A673 (cell line): ENCODE measurements at regions not wholly inside any gene's neighbourhood (a gene's known extent, or its start where the extent isn't known, plus 50 kb on each side); places are given as distances from the start of the nearest gene placed in this dataset.

ENCODE experiments used
- BruUV-seq: library from RNA; stranded (reverse); fragments of 400-500 nt; replicated peaks from 2 replicates; lab custom pipeline; 2021; lab: Mats Ljungman, UMichigan
- CTCF ChIA-PET: fragments of 300-600 bp; sonication (Branson Sonifier 250); formaldehyde crosslinking; loops from one replicate; lab custom pipeline; 2022; ENCODE audit warnings: antibody characterized with exemption; lab: Charles Lee
- POLR2A ChIA-PET: fragments of 300-600 bp; sonication (Branson Sonifier 250); formaldehyde crosslinking; loops from one replicate; lab custom pipeline; 2022; ENCODE audit warnings: antibody characterized with exemption; ENCODE audit not compliant: low non-redundant PET; lab: Charles Lee
- DNase-seq: peaks from one replicate; pipeline ENCODE4 v3.0.0-alpha.2; 2015; ENCODE audit warnings: low spot score
- H3K27ac ChIP-seq: fragments of 200-600 bp; sonication (generic); 2 replicates; pipeline ENCODE4 v1.5.1; 2016; ENCODE audit warnings: mixed run types, low read depth, mild to moderate bottlenecking, mixed read lengths, antibody characterized with exemption, low read length; ENCODE audit not compliant: poor library complexity, severe bottlenecking
- H3K27me3 ChIP-seq: fragments of 200-600 bp; sonication (generic); replicated peaks from 2 replicates; pipeline ENCODE4 v1.6.1; 2017; ENCODE audit warnings: mixed run types, low read depth, mild to moderate bottlenecking, mixed read lengths, antibody characterized with exemption, low read length; ENCODE audit not compliant: insufficient read depth, poor library complexity
- H3K36me3 ChIP-seq: fragments of 200-600 bp; sonication (generic); 2 replicates; pipeline ENCODE4 v1.6.1; 2016; ENCODE audit warnings: mixed run types, mild to moderate bottlenecking, mixed read lengths, antibody characterized with exemption, low read length; ENCODE audit not compliant: insufficient read depth, poor library complexity, severe bottlenecking
- H3K4me1 ChIP-seq: fragments of 200-600 bp; sonication (generic); 2 replicates; pipeline ENCODE4 v1.6.1; 2017; ENCODE audit warnings: mixed run types, mild to moderate bottlenecking, mixed read lengths, antibody characterized with exemption, low read length; ENCODE audit not compliant: insufficient read depth, poor library complexity, severe bottlenecking
- H3K4me3 ChIP-seq: fragments of 200-600 bp; sonication (generic); 2 replicates; pipeline ENCODE4 v1.5.1; 2016; ENCODE audit warnings: low read depth, mixed run types, mild to moderate bottlenecking, mixed read lengths, low read length; ENCODE audit not compliant: poor library complexity, severe bottlenecking
- H3K9me3 ChIP-seq: fragments of 200-600 bp; sonication (generic); 2 replicates; pipeline ENCODE4 v1.6.1; 2016; ENCODE audit warnings: mixed run types, low read depth, mild to moderate bottlenecking, mixed read lengths, antibody characterized with exemption, low read length; ENCODE audit not compliant: poor library complexity, severe bottlenecking
- EZH2 ChIP-seq: fragments of 200-600 bp; sonication (generic); IDR thresholded peaks from 2 replicates; pipeline ENCODE4 v1.6.1; 2017; ENCODE audit warnings: borderline replicate concordance, low read depth, mild to moderate bottlenecking, mixed read lengths, antibody characterized with exemption, low read length; ENCODE audit not compliant: poor library complexity, severe bottlenecking
- intact Hi-C: fragments of 100-400 bp; cut with micrococcal nuclease; formaldehyde crosslinking; loops from one replicate; pipeline ENCODE4 v1.10.0; 2022; ENCODE audit not compliant: unreplicated experiment
- TF ChIP-seq, protein P1 (sequence below): fragments of 300-800, 200-600 bp; sonication (generic); conservative IDR thresholded peaks from 2 replicates; pipeline ENCODE4 v1.5.1; 2017; ENCODE audit warnings: low read depth, mild to moderate bottlenecking, antibody characterized with exemption, low read length, moderate library complexity, mixed read lengths

DNA sequence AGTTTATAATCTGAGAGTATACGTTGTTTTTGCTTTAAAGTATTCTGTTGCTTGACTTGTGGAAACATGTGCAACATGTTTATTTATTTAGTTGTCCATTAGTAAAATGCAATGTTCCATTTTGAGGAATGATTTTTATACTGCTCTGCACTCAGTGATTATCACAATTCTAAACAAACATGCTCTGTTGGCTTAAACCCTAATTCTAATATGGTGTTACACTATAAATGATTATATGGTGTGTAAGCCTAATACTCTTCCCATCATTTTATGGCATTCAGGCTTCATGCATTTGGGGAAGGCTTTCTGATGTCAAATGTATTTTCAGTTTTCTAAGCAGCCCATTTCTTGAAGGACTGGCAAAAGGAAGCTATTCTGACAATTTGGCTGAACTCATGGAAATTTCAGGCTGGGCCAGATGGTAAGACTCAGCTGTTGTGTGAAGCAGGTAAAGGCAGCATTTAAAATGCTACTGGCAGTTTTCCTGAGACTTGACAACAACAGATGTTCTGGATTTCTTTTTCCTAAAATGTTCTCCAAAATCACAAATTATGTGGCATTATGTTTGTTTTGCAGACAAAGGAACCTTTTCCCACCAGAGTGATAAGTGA, 336.7 kb upstream of the GNPDA2 start:
- no peaks in the 10 kb centered on the region for H3K9me3 ChIP-seq
- ChIA-PET POLR2A (no interaction called here), CTCF (no interaction called here)
- DNase-seq: no peak
- H3K4me3 ChIP-seq: no peak overlapping the region
- H3K27me3 ChIP-seq: no peaks in the 10 kb centered on the region
- no peak overlapping the region for H3K27ac ChIP-seq
- intact Hi-C loops: no loop called here
- peaks cover 7% of the 10 kb centered on the region for H3K4me1 ChIP-seq
- no peak for TF ChIP-seq EZH2
- TF ChIP-seq, protein P1, sequence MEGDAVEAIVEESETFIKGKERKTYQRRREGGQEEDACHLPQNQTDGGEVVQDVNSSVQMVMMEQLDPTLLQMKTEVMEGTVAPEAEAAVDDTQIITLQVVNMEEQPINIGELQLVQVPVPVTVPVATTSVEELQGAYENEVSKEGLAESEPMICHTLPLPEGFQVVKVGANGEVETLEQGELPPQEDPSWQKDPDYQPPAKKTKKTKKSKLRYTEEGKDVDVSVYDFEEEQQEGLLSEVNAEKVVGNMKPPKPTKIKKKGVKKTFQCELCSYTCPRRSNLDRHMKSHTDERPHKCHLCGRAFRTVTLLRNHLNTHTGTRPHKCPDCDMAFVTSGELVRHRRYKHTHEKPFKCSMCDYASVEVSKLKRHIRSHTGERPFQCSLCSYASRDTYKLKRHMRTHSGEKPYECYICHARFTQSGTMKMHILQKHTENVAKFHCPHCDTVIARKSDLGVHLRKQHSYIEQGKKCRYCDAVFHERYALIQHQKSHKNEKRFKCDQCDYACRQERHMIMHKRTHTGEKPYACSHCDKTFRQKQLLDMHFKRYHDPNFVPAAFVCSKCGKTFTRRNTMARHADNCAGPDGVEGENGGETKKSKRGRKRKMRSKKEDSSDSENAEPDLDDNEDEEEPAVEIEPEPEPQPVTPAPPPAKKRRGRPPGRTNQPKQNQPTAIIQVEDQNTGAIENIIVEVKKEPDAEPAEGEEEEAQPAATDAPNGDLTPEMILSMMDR: no peak
- no TSS peak for BruUV-seq
- H3K36me3 ChIP-seq: no peaks in the 10 kb centered on the region

DNA sequence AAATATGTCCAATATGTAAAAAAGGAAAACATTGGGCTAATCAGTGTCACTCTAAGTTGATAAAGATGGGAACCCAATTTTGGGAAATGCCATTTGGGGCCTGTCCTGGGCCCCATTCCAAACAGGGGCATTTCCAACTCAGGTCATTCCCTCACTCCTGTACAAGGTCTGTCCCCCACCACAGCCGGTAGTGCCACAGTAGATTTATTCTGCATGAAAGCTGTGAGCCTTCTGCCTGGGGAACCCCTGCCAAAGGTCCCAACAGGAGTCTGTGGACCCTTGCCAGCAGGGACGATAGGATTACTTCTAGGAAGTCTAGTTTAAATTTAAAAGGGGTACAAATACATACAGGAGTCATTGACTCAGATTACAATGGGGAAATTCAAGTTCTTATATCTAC, 317.6 kb upstream of the GNPDA2 start:
- H3K27me3 ChIP-seq: no peaks in the 10 kb centered on the region
- no TSS peak for BruUV-seq
- intact Hi-C loops: no loop called here
- ChIA-PET POLR2A (no interaction called here), CTCF (no interaction called here)
- H3K4me3 ChIP-seq: no peak overlapping the region
- no peaks in the 10 kb centered on the region for H3K9me3 ChIP-seq
- H3K36me3 ChIP-seq: no peaks in the 10 kb centered on the region
- H3K27ac ChIP-seq: no peak overlapping the region
- TF ChIP-seq, protein P1: no peak
- TF ChIP-seq EZH2: no peak
- no peaks in the 10 kb centered on the region for H3K4me1 ChIP-seq
- no peak for DNase-seq

DNA sequence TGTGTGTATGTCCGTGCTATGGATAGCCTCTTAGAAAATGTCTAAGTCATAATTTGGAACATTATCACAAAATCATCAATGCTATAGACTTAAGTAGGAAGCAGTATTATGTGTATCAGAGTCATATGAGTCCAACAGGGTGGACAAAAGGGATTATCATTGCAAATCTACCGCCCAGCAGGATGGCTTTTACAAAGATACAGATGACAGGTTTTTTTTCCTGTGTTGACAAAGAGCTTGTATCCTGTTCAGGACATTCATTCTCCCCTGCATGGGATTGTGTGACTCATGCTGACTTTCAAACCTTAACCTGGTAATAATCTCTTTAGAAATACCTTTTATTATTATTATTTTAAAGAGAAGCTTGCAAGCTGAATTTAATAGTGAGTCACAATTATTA, 310.3 kb upstream of the GNPDA2 start:
- Histone ChIP-seq H3K27ac (no peak overlapping the region), H3K36me3 (no peaks in the 10 kb centered on the region), H3K9me3 (no peaks in the 10 kb centered on the region), H3K4me1 (no peaks in the 10 kb centered on the region), H3K27me3 (no peaks in the 10 kb centered on the region), H3K4me3 (no peak overlapping the region)
- intact Hi-C loops: no loop called here
- BruUV-seq: no TSS peak
- TF ChIP-seq, protein P1: no peak
- TF ChIP-seq EZH2: no peak
- peak; percentile 16 for DNase-seq
- CTCF ChIA-PET: no interaction called here
- POLR2A ChIA-PET: no interaction called here
